Osteoblast (primary cell): ENCODE measurements at regions not wholly inside any gene's neighbourhood (a gene's known extent, or its start where the extent isn't known, plus 50 kb on each side); places are given as distances from the start of the nearest gene placed in this dataset.

ENCODE experiments used
- DNase-seq: peaks from one replicate; pipeline ENCODE4 v3.0.0; 2011; ENCODE audit warnings: low spot score, mixed read lengths; ENCODE audit not compliant: insufficient read length; ENCODE audit errors: missing footprints
- H2AFZ ChIP-seq: 2 replicates; pipeline ENCODE4 v1.6.0; 2011; ENCODE audit warnings: mild to moderate bottlenecking, low read length
- H3K27ac ChIP-seq: 2 replicates; pipeline ENCODE4 v1.5.1; 2011; ENCODE audit warnings: mild to moderate bottlenecking, low read depth, low read length, moderate library complexity
- H3K27me3 ChIP-seq: 2 replicates; pipeline ENCODE4 v1.6.0; 2012; ENCODE audit warnings: mild to moderate bottlenecking, control low read depth, inconsistent platforms, low read length, moderate library complexity; ENCODE audit not compliant: insufficient read depth
- H3K36me3 ChIP-seq: 2 replicates; pipeline ENCODE4 v1.5.1; 2011; ENCODE audit warnings: mild to moderate bottlenecking, low read length, control low read depth, moderate library complexity; ENCODE audit not compliant: insufficient read depth
- H3K4me1 ChIP-seq: 2 replicates; pipeline ENCODE4 v1.5.1; 2011; ENCODE audit warnings: mild to moderate bottlenecking, low read length, control low read depth, moderate library complexity; ENCODE audit not compliant: insufficient read depth
- H3K4me2 ChIP-seq: 2 replicates; pipeline ENCODE4 v1.6.0; 2011; ENCODE audit warnings: mild to moderate bottlenecking, low read length; ENCODE audit not compliant: insufficient read depth
- H3K4me3 ChIP-seq: fragments of 200-600 bp; sonication (generic); 3 replicates; pipeline ENCODE4 v1.5.1; 2012; ENCODE audit warnings: mild to moderate bottlenecking, low read length, inconsistent platforms; ENCODE audit not compliant: insufficient read depth
- H3K79me2 ChIP-seq: 2 replicates; pipeline ENCODE4 v1.6.0; 2012; ENCODE audit warnings: mild to moderate bottlenecking, low read length, control low read depth, inconsistent platforms; ENCODE audit not compliant: insufficient read depth
- H3K9me3 ChIP-seq: 2 replicates; pipeline ENCODE4 v1.5.1; 2011; ENCODE audit warnings: low read depth, low read length, control low read depth
- H4K20me1 ChIP-seq: 2 replicates; pipeline ENCODE4 v1.6.0; 2012; ENCODE audit warnings: mild to moderate bottlenecking, low read length, control low read depth; ENCODE audit not compliant: insufficient read depth
- TF ChIP-seq, protein P1 (sequence below): IDR thresholded peaks from 2 replicates; pipeline ENCODE4 v1.5.1; 2011; ENCODE audit warnings: mild to moderate bottlenecking, low read depth, low read length, moderate library complexity; ENCODE audit errors: extremely low read depth

DNA sequence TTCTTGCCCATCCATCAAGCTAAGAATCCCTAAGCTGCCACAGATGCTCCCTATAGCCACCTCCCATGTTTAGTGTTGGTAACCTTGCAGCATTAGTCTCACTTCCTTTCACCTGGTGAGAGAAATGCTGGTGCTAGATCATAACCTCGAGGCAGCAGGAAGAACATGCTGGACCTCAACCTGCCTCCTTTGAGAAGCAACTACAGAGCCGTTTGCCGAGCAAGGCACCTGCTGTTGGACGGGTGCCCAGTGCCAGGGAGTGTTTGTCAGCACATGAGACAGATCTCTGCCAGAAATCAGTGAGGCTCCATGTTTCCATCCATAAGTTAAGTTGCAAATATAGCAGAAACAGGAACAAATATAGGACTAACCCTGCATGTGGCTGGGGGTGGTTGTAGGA, 955.7 kb downstream of the TUSC7 start:
- DNase-seq = no peak
- Histone ChIP-seq H3K27ac (no peak overlapping the region), H3K9me3 (no peaks in the 10 kb centered on the region), H3K36me3 (no peaks in the 10 kb centered on the region), H3K79me2 (no peaks in the 10 kb centered on the region), H3K27me3 (no peaks in the 10 kb centered on the region), H4K20me1 (no peaks in the 10 kb centered on the region), H3K4me1 (peaks cover 15% of the 10 kb centered on the region), H3K4me2 (no peak overlapping the region), H2AFZ (no peak overlapping the region), H3K4me3 (no peak overlapping the region)
- TF ChIP-seq, protein P1, sequence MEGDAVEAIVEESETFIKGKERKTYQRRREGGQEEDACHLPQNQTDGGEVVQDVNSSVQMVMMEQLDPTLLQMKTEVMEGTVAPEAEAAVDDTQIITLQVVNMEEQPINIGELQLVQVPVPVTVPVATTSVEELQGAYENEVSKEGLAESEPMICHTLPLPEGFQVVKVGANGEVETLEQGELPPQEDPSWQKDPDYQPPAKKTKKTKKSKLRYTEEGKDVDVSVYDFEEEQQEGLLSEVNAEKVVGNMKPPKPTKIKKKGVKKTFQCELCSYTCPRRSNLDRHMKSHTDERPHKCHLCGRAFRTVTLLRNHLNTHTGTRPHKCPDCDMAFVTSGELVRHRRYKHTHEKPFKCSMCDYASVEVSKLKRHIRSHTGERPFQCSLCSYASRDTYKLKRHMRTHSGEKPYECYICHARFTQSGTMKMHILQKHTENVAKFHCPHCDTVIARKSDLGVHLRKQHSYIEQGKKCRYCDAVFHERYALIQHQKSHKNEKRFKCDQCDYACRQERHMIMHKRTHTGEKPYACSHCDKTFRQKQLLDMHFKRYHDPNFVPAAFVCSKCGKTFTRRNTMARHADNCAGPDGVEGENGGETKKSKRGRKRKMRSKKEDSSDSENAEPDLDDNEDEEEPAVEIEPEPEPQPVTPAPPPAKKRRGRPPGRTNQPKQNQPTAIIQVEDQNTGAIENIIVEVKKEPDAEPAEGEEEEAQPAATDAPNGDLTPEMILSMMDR = no peak

DNA sequence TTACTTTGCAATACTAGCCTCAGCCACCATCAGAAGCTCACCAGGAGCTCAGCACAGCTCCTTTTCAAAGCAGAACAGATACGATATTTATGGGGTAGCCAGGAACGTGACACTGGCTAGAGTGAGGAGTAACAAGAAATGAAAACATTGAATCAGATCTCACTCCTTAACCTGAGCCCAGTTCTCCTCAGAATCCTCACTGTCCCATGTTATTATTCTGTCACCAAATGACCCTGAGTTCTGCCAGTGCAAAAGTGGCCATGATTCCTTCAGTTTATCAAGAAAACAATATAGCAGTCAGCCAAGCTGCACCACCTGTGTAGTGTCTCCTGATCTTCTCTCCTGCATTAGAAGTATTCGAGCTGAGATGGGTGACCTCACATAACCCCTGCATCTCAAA, 956.7 kb downstream of the TUSC7 start:
- peak; percentile 25 for DNase-seq
- TF ChIP-seq, protein P1 = no peak
- Histone ChIP-seq H3K36me3 (no peaks in the 10 kb centered on the region), H2AFZ (peak overlapping the region; percentile 4), H3K79me2 (no peaks in the 10 kb centered on the region), H3K27ac (no peak overlapping the region), H3K9me3 (no peaks in the 10 kb centered on the region), H3K4me3 (no peak overlapping the region), H3K27me3 (no peaks in the 10 kb centered on the region), H4K20me1 (no peaks in the 10 kb centered on the region), H3K4me2 (no peak overlapping the region), H3K4me1 (peaks cover 9% of the 10 kb centered on the region)

DNA sequence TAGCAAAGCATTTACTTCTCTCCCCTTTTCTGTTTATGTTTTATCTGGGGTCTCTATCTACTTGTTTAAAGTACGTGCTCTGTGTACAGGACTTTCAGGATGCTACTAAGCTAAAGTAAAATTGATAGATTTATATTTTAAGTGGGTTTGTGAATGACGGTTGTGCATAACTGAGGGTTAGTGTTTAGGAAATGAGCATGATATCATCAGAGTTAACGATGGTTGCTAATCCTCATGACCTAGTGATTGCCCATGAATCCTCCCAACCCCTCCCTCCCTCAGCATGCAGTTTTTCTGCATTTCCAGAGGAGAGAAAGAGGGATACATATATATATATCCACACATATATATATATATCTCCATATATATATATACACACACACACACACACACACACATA, 957.2 kb downstream of the TUSC7 start:
- H2AFZ ChIP-seq = peak overlapping the region; percentile 4
- no peak overlapping the region for H3K4me2 ChIP-seq
- no peak for DNase-seq
- H3K4me3 ChIP-seq = no peak overlapping the region
- no peak overlapping the region for H3K27ac ChIP-seq
- H3K4me1 ChIP-seq = peaks cover 5% of the 10 kb centered on the region
- TF ChIP-seq, protein P1 = no peak
- H3K27me3 ChIP-seq = no peaks in the 10 kb centered on the region
- no peaks in the 10 kb centered on the region for H3K79me2 ChIP-seq
- no peaks in the 10 kb centered on the region for H3K36me3 ChIP-seq
- H3K9me3 ChIP-seq = no peaks in the 10 kb centered on the region
- no peaks in the 10 kb centered on the region for H4K20me1 ChIP-seq

DNA sequence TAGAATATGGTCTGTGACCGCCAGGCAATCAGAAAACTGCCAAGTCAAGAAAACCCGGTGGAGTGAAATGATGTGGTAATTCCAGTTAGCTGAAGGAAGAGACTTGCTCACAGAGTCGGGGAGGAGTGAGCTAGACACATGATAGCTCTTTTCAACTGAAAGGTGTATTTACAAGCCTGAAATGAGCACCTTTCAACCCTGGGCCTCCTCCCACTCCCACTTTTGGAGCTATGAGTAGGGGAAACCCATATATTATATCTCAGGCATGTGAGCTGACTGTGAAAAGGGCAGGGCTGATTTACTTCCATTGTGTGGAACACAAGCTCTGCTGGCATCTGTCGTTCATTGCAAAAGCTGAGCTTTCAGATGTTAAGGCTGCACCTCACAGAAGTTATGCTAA, 960.2 kb downstream of the TUSC7 start:
- H2AFZ ChIP-seq = no peak overlapping the region

More for the DNA sequence above, 960.2 kb downstream of the TUSC7 start:
- H3K27ac ChIP-seq = no peak overlapping the region
- H3K27me3 ChIP-seq = no peaks in the 10 kb centered on the region
- H3K4me3 ChIP-seq = no peak overlapping the region
- no peaks in the 10 kb centered on the region for H3K9me3 ChIP-seq
- TF ChIP-seq, protein P1 = no peak
- H3K79me2 ChIP-seq = no peaks in the 10 kb centered on the region
- H3K4me2 ChIP-seq = no peak overlapping the region
- peaks cover 3% of the 10 kb centered on the region for H3K4me1 ChIP-seq
- H3K36me3 ChIP-seq = no peaks in the 10 kb centered on the region
- DNase-seq = no peak
- no peaks in the 10 kb centered on the region for H4K20me1 ChIP-seq
